ENCODE measurements at regions not wholly inside any gene's neighbourhood (a gene's known extent, or its start where the extent isn't known, plus 50 kb on each side); places are given as distances from the start of the nearest gene placed in this dataset.

DNA sequence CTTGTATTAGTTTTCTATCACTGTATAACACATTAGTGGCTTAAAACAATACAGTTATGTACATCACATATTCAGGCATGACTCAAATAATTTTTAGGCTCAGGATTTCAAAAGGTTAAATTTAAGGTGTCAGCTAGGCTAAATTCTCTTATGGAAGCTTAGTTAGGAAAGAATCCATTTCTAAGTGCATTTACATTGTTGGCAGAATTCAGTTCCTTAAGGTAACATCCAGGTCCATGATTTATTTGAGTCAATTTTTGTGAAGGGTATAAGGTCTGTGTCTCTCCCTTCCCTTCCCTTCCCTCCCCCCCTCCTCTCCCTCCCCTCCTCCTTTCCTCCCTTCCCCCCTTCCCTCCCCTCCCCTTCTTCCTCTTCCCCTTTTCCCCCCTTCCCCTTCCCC lies 399.0 kb upstream of the CNTN5 start:
- no peak for TF ChIP-seq EP300 (IDR thresholded peaks at IDR 0.05)
- no peak for TF ChIP-seq POLR2A (IDR thresholded peaks at IDR 0.05)
- no peak for TF ChIP-seq POLR2AphosphoS5 (IDR thresholded peaks at IDR 0.05)
- TF ChIP-seq, protein P1, sequence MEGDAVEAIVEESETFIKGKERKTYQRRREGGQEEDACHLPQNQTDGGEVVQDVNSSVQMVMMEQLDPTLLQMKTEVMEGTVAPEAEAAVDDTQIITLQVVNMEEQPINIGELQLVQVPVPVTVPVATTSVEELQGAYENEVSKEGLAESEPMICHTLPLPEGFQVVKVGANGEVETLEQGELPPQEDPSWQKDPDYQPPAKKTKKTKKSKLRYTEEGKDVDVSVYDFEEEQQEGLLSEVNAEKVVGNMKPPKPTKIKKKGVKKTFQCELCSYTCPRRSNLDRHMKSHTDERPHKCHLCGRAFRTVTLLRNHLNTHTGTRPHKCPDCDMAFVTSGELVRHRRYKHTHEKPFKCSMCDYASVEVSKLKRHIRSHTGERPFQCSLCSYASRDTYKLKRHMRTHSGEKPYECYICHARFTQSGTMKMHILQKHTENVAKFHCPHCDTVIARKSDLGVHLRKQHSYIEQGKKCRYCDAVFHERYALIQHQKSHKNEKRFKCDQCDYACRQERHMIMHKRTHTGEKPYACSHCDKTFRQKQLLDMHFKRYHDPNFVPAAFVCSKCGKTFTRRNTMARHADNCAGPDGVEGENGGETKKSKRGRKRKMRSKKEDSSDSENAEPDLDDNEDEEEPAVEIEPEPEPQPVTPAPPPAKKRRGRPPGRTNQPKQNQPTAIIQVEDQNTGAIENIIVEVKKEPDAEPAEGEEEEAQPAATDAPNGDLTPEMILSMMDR (IDR thresholded peaks at IDR 0.05) = no peak
- DNase-seq = no peak
- H3K27ac ChIP-seq = no peak overlapping the region
- intact Hi-C loops (cut with DNase I) = no loop called here
- no peaks in the 10 kb centered on the region for H3K4me1 ChIP-seq
- no peaks in the 10 kb centered on the region for H3K9me3 ChIP-seq
- H3K27me3 ChIP-seq = no peaks in the 10 kb centered on the region
- H3K36me3 ChIP-seq = no peaks in the 10 kb centered on the region
- no peak overlapping the region for H3K4me3 ChIP-seq

DNA sequence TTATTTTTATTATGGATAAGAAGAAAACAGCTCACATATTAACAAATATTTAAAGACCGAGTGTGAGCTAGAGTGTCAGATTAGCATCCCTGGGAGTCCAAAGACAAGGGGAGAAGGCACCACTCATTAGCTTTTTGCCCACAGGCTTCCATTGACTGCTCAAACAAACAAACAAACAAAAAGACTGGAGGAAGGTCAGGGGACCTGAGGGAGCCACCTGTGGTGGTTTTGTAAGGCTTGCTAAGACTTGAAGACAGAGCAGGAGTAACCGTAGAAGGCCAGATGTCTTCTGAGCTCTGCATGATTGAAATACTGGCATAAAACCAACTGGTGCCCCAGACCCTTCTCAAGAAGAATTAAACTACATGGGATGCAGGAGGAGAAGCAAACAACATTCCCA lies 395.2 kb upstream of the CNTN5 start:
- TF ChIP-seq EP300 (IDR thresholded peaks at IDR 0.05) = no peak
- TF ChIP-seq, protein P1 (IDR thresholded peaks at IDR 0.05) = no peak
- no peak for TF ChIP-seq POLR2A (IDR thresholded peaks at IDR 0.05)
- TF ChIP-seq POLR2AphosphoS5 (IDR thresholded peaks at IDR 0.05) = no peak

GRCh38 chr11:98630736-98631135 lies 390.0 kb upstream of the CNTN5 start:
- Histone ChIP-seq H3K27me3 (no peaks in the 10 kb centered on the region), H3K4me1 (no peaks in the 10 kb centered on the region), H3K4me3 (no peak overlapping the region), H3K9me3 (no peaks in the 10 kb centered on the region), H3K27ac (no peak overlapping the region), H3K36me3 (no peaks in the 10 kb centered on the region)
- TF ChIP-seq POLR2A (IDR thresholded peaks at IDR 0.05) (no peak), EP300 (IDR thresholded peaks at IDR 0.05) (no peak), POLR2AphosphoS5 (IDR thresholded peaks at IDR 0.05) (no peak)
- TF ChIP-seq, protein P1 (IDR thresholded peaks at IDR 0.05) = no peak
- 65 to 76% methylated on average over 8 of the region's 8 CpGs for WGBS, 2 donors
- intact Hi-C loops (cut with DNase I) = no loop called here
- DNase-seq = no peak

More for the DNA sequence above, 395.2 kb upstream of the CNTN5 start:
- intact Hi-C loops (cut with DNase I) = no loop called here
- no peak for DNase-seq
- no peaks in the 10 kb centered on the region for H3K27me3 ChIP-seq
- H3K27ac ChIP-seq = no peak overlapping the region
- 84 to 85% methylated on average over 2 of the region's 2 CpGs for WGBS, 2 donors
- H3K4me1 ChIP-seq = no peaks in the 10 kb centered on the region
- no peak overlapping the region for H3K4me3 ChIP-seq
- H3K36me3 ChIP-seq = no peaks in the 10 kb centered on the region
- no peaks in the 10 kb centered on the region for H3K9me3 ChIP-seq

GRCh38 chr11:98657711-98658110 lies 363.0 kb upstream of the CNTN5 start:
- TF ChIP-seq POLR2AphosphoS5 (IDR thresholded peaks at IDR 0.05) = no peak
- no peak for TF ChIP-seq POLR2A (IDR thresholded peaks at IDR 0.05)
- TF ChIP-seq EP300 (IDR thresholded peaks at IDR 0.05) = no peak
- TF ChIP-seq, protein P1 (IDR thresholded peaks at IDR 0.05) = no peak
- H3K4me1 ChIP-seq = no peaks in the 10 kb centered on the region
- intact Hi-C loops (cut with DNase I) = no loop called here
- no peaks in the 10 kb centered on the region for H3K9me3 ChIP-seq
- H3K36me3 ChIP-seq = no peaks in the 10 kb centered on the region
- H3K27ac ChIP-seq = no peak overlapping the region
- DNase-seq = no peak
- no peaks in the 10 kb centered on the region for H3K27me3 ChIP-seq
- H3K4me3 ChIP-seq = no peak overlapping the region

GRCh38 chr11:98659431-98659830 lies 361.3 kb upstream of the CNTN5 start:
- intact Hi-C loops (cut with DNase I) = no loop called here
- no peaks in the 10 kb centered on the region for H3K27me3 ChIP-seq
- no peak for DNase-seq
- no peaks in the 10 kb centered on the region for H3K9me3 ChIP-seq
- WGBS, 2 donors = 55 to 78% methylated on average over 4 of the region's 4 CpGs
- H3K4me3 ChIP-seq = no peak overlapping the region
- no peak overlapping the region for H3K27ac ChIP-seq
- H3K4me1 ChIP-seq = no peaks in the 10 kb centered on the region
- no peaks in the 10 kb centered on the region for H3K36me3 ChIP-seq
- TF ChIP-seq POLR2A (IDR thresholded peaks at IDR 0.05) (no peak), EP300 (IDR thresholded peaks at IDR 0.05) (no peak)
- TF ChIP-seq, protein P1 (IDR thresholded peaks at IDR 0.05) = no peak

Measured in sigmoid colon (tissue), 6 donors.